GM12878 (cell line): ENCODE measurements at regions not wholly inside any gene's neighbourhood (a gene's known extent, or its start where the extent isn't known, plus 50 kb on each side); places are given as distances from the start of the nearest gene placed in this dataset.

ENCODE experiments used
- ATAC-seq: fragments of 200-7000 bp; cut with Tn5 transposase; 3 replicates; pipeline ENCODE4 v1.9.1; 2020; ENCODE audit warnings: mild to moderate bottlenecking, moderate library complexity
- BruUV-seq: library from RNA; stranded (reverse); fragments of 400-500 nt; replicated peaks from 2 replicates; lab custom pipeline; 2021; lab: Mats Ljungman, UMichigan
- CTCF ChIA-PET: fragments of 300-600 bp; sonication (Branson Sonifier 250); formaldehyde crosslinking; extraction: SDS; loops from one replicate; lab custom pipeline; 2021; ENCODE audit warnings: inconsistent platforms; lab: Yijun Ruan, JAX
- POLR2A ChIA-PET: fragments of 350-600 bp; formaldehyde crosslinking; extraction: SDS; loops from one replicate; lab custom pipeline; 2021; ENCODE audit warnings: inconsistent platforms; lab: Charles Lee
- RAD21 ChIA-PET: fragments of 300-600 bp; sonication (Branson Sonifier 250); formaldehyde crosslinking; loops from one replicate; lab custom pipeline; 2023; ENCODE audit warnings: antibody characterized with exemption; ENCODE audit not compliant: unreplicated experiment; lab: Charles Lee
- SMC1A ChIA-PET: fragments of 300-600 bp; sonication (Branson Sonifier 250); formaldehyde crosslinking; loops from one replicate; lab custom pipeline; 2023; ENCODE audit not compliant: unreplicated experiment, uncharacterized antibody; lab: Charles Lee
- DNase-seq: peaks from one replicate; pipeline ENCODE4 v3.0.0-alpha.2; 2011; ENCODE audit warnings: low read depth, low spot score
- FAIRE-seq: peaks from 3 replicates; lab custom pipeline; 2011; peaks lifted over from hg19 to GRCh38; lab: Jason Lieb, UNC
- H2AFZ ChIP-seq: 2 replicates; pipeline ENCODE4 v1.6.0; 2011; ENCODE audit warnings: low read depth, low read length, control low read depth; ENCODE audit not compliant: control insufficient read depth
- H3K27ac ChIP-seq: 2 replicates; pipeline ENCODE4 v1.5.1; 2011; ENCODE audit warnings: control low read depth; ENCODE audit not compliant: control insufficient read depth, insufficient read depth
- H3K27me3 ChIP-seq, 2 experiments: replicated peaks in 1 of 2; 2 replicates each; pipeline versions ENCODE4 v1.6.0 to v1.6.1; 2011; ENCODE audit warnings: low read length in 1 of 2; ENCODE audit not compliant: control insufficient read depth in 2 of 2, insufficient read depth in 2 of 2
- H3K36me3 ChIP-seq, 2 experiments: 2 replicates each; pipeline ENCODE4 v1.5.1; 2011; ENCODE audit warnings: low read length in 1 of 2; ENCODE audit not compliant: control insufficient read depth in 2 of 2, insufficient read depth in 2 of 2
- H3K4me1 ChIP-seq: 2 replicates; pipeline ENCODE4 v1.6.1; 2011; ENCODE audit warnings: mild to moderate bottlenecking, low read length, moderate library complexity, mixed read lengths; ENCODE audit not compliant: control insufficient read depth, insufficient read depth
- H3K4me2 ChIP-seq: 2 replicates; pipeline ENCODE4 v1.6.0; 2011; ENCODE audit warnings: control low read depth; ENCODE audit not compliant: control insufficient read depth, insufficient read depth
- H3K4me3 ChIP-seq: fragments of 200-600 bp; sonication (generic); 2 replicates; pipeline ENCODE4 v1.5.1; 2016
- H3K79me2 ChIP-seq: 2 replicates; pipeline ENCODE4 v1.6.0; 2011; ENCODE audit warnings: low read length; ENCODE audit not compliant: control insufficient read depth, insufficient read depth
- H3K9ac ChIP-seq: 2 replicates; pipeline ENCODE4 v1.8.0; 2011; ENCODE audit warnings: low read length, control low read depth, mixed read lengths; ENCODE audit not compliant: control insufficient read depth, insufficient read depth
- H3K9me3 ChIP-seq: replicated peaks from 3 replicates; pipeline ENCODE4 v1.5.1; 2011; ENCODE audit warnings: mild to moderate bottlenecking, low read length; ENCODE audit not compliant: control insufficient read depth, insufficient read depth
- H4K20me1 ChIP-seq: 2 replicates; pipeline ENCODE4 v1.6.0; 2011; ENCODE audit not compliant: control insufficient read depth, insufficient read depth
- FOXK2 ChIP-seq: fragments of 450-650 bp; IDR thresholded peaks from 2 replicates; pipeline ENCODE4 v1.6.1; 2017; ENCODE audit warnings: mild to moderate bottlenecking, moderate library complexity
- IKZF1 ChIP-seq: fragments of 450-650 bp; conservative IDR thresholded peaks from 2 replicates; pipeline ENCODE4 v1.6.1; 2017; ENCODE audit warnings: antibody characterized with exemption, mild to moderate bottlenecking
- IKZF2 ChIP-seq, 2 experiments: fragments of 450-650 bp; IDR thresholded peaks; 2 replicates each; pipeline ENCODE4 v1.6.1; 2017; ENCODE audit warnings: mild to moderate bottlenecking in 2 of 2, moderate library complexity in 2 of 2
- KAT2A ChIP-seq: conservative IDR thresholded peaks from 2 replicates; pipeline ENCODE4 v1.6.1; 2011; ENCODE audit warnings: low read depth, low read length; ENCODE audit not compliant: control insufficient read depth
- KDM1A ChIP-seq: fragments of 200-600 bp; sonication (generic); IDR thresholded peaks from 2 replicates; pipeline ENCODE4 v1.6.1; 2016; ENCODE audit warnings: borderline replicate concordance
- MTA2 ChIP-seq: fragments of 450-650 bp; IDR thresholded peaks from 2 replicates; pipeline ENCODE4 v1.6.1; 2016; ENCODE audit warnings: low read depth, mild to moderate bottlenecking, moderate library complexity
- NFYB ChIP-seq: IDR thresholded peaks from 2 replicates; pipeline ENCODE4 v1.6.1; 2011; ENCODE audit warnings: low read depth, mild to moderate bottlenecking, low read length, improper control_type of control experiment, moderate library complexity; ENCODE audit not compliant: insufficient read depth
- NR2F1 ChIP-seq: fragments of 450-650 bp; conservative IDR thresholded peaks from 2 replicates; pipeline ENCODE4 v1.6.1; 2017; ENCODE audit warnings: mild to moderate bottlenecking
- RCOR1 ChIP-seq: conservative IDR thresholded peaks from 2 replicates; pipeline ENCODE4 v1.6.1; 2012; ENCODE audit warnings: low read depth, low read length, improper control_type of control experiment
- SKIL ChIP-seq: fragments of 450-650 bp; IDR thresholded peaks from 2 replicates; pipeline ENCODE4 v1.6.1; 2017; ENCODE audit warnings: mild to moderate bottlenecking, low read depth, inconsistent platforms; ENCODE audit not compliant: poor library complexity, severe bottlenecking
- STAT3 ChIP-seq: IDR thresholded peaks from 2 replicates; pipeline ENCODE4 v1.6.1; 2011; ENCODE audit warnings: low read depth, low read length, improper control_type of control experiment
- WRNIP1 ChIP-seq: IDR thresholded peaks from 2 replicates; pipeline ENCODE4 v1.6.1; 2011; ENCODE audit warnings: low read depth, low read length, improper control_type of control experiment, borderline replicate concordance
- WGBS: methylation state at CpG from one replicate; pipeline ENCODE4 v1.1.6; 2016; ENCODE audit warnings: low lambda C conversion rate; ENCODE audit not compliant: insufficient replicate concordance, insufficient coverage; ENCODE audit errors: missing lambda C conversion rate; 5-methylcytosine and 5-hydroxymethylcytosine counted together
- in situ Hi-C: fragments of 300-500 bp; cut with MboI; formaldehyde crosslinking; loops from 9 replicates; pipeline ENCODE4 v1.14.3; 2018; ENCODE audit warnings: mixed read lengths
- intact Hi-C: fragments of 100-400 bp; cut with micrococcal nuclease; formaldehyde crosslinking; loops from one replicate; pipeline ENCODE4 v1.14.2; 2022; ENCODE audit not compliant: unreplicated experiment
- TF ChIP-seq, protein P1 (sequence below): IDR thresholded peaks from 2 replicates; pipeline ENCODE4 v1.6.1; 2012; ENCODE audit warnings: low read depth, low read length, improper control_type of control experiment

DNA sequence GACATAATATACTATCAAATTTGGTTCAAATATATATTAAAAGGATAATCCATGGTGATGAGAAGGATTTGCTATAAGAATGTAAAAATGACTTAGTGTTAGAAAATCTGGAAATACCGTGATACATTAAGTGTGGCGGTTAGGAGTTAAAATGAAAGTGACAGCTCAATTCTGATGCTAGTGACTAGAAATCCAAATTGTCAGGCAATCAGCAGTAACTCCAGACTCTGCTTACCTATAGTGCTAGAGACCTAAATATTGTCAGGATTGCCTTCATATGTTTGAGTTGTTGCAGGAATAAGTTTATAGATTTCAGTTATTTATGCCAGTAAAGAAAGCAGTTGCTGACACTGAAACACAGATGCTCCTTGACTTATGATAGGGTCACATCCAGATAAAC is 737.4 kb downstream of the MRPL39 start:
- ChIA-PET CTCF (interaction anchor here (0.7 kb wide), 1 partner anchor 27 kb away, joined by 3 read pairs; no protein-coding TSS in a partner anchor), SMC1A (no interaction called here), RAD21 (no interaction called here), POLR2A (no interaction called here)
- H4K20me1 ChIP-seq: no peaks in the 10 kb centered on the region
- H3K9ac ChIP-seq: no peak overlapping the region
- no peak for ATAC-seq
- H3K4me2 ChIP-seq: no peak overlapping the region
- no peak overlapping the region for H2AFZ ChIP-seq
- H3K4me1 ChIP-seq: no peaks in the 10 kb centered on the region
- no peaks in the 10 kb centered on the region for H3K9me3 ChIP-seq
- no peaks in the 10 kb centered on the region for H3K79me2 ChIP-seq
- in situ Hi-C loops (no loop called here), intact Hi-C loops (no loop called here)
- no peak for DNase-seq
- H3K27ac ChIP-seq: no peak overlapping the region
- no peaks in the 10 kb centered on the region for H3K27me3 ChIP-seq
- TF ChIP-seq KAT2A (no peak), SKIL (no peak)
- no TSS peak for BruUV-seq
- H3K36me3 ChIP-seq: no peaks in the 10 kb centered on the region
- FAIRE-seq: no peak
- 0% methylated on average over 2 of the region's 2 CpGs for WGBS
- H3K4me3 ChIP-seq: no peak overlapping the region

GRCh38 chr21:24868117-24868516 is 739.2 kb downstream of the MRPL39 start:
- in situ Hi-C loops: no loop called here
- intact Hi-C loops: no loop called here
- Histone ChIP-seq H2AFZ (no peak overlapping the region), H3K4me3 (no peak overlapping the region), H3K36me3 (no peaks in the 10 kb centered on the region), H3K4me1 (no peaks in the 10 kb centered on the region), H4K20me1 (no peaks in the 10 kb centered on the region), H3K79me2 (no peaks in the 10 kb centered on the region), H3K27me3 (no peaks in the 10 kb centered on the region), H3K4me2 (no peak overlapping the region), H3K9me3 (no peaks in the 10 kb centered on the region), H3K9ac (no peak overlapping the region), H3K27ac (no peak overlapping the region)
- FAIRE-seq: no peak
- RAD21 ChIA-PET: no interaction called here
- 0% methylated on average over 1 of the region's 1 CpG for WGBS
- SMC1A ChIA-PET: interaction anchor here (0.6 kb wide), 1 partner anchor 259 kb away, joined by 4 read pairs; no protein-coding TSS in a partner anchor
- no peak for DNase-seq
- POLR2A ChIA-PET: no interaction called here
- CTCF ChIA-PET: no interaction called here
- ATAC-seq: no peak
- no TSS peak for BruUV-seq
- TF ChIP-seq IKZF1 (no peak), STAT3 (no peak), NFYB (no peak), IKZF2 (IDR thresholded peaks at IDR 0.05) (no peak), SKIL (no peak), RCOR1 (no peak), FOXK2 (no peak), WRNIP1 (no peak), MTA2 (no peak), KDM1A (no peak), NR2F1 (no peak)
- TF ChIP-seq, protein P1, sequence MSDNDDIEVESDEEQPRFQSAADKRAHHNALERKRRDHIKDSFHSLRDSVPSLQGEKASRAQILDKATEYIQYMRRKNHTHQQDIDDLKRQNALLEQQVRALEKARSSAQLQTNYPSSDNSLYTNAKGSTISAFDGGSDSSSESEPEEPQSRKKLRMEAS: no peak
